ENCODE measurements at regions not wholly inside any gene's neighbourhood (a gene's known extent, or its start where the extent isn't known, plus 50 kb on each side); places are given as distances from the start of the nearest gene placed in this dataset.

DNA sequence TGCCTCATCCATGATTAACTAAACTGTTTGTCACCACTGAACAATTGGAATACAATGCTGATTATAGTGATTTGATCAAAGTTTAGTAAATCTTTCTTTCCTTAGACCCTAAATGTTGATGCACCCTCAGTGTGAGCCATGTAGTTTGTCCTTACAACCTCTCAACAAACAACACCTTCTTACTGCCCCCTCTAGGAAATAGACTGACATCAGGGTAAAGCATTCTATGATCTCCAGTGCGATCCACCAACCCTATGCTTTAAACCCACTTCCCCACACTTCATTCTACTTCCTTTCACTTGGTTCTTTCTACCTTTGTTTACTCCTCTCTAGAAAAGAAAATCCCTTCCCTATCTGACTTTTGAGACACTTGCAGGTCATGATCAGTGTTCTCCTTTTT, 1842.5 kb upstream of the PRR20A start:
- TF ChIP-seq CTCF (conservative IDR thresholded peaks at IDR 0.05; ENCODE audit: low read length): no peak
- no peak for TF ChIP-seq EZH2phosphoT487 (IDR thresholded peaks at IDR 0.05; ENCODE audit: borderline replicate concordance, low read depth, low read length)
